ENCODE measurements at regions not wholly inside any gene's neighbourhood (a gene's known extent, or its start where the extent isn't known, plus 50 kb on each side); places are given as distances from the start of the nearest gene placed in this dataset.

DNA sequence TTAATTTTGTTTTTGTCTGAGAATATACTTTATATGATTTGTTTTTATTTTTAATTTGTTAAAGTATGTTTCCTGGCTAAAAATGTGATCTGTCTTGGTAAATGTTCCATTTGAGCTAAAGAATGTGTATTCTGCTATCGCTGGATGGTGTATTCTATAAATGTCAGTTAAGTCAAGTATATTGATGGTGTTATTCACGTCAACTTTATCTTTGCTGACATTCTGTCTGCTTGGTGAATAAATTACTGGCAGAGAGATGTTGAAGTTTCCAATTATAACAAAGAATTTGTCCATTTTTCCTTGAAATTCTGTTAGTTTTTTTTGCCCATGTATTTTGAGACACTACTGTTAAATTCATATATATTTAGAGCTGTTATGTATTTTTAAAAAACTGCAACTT is 1131.8 kb upstream of the GJE1 start:
- TF ChIP-seq, protein P1, sequence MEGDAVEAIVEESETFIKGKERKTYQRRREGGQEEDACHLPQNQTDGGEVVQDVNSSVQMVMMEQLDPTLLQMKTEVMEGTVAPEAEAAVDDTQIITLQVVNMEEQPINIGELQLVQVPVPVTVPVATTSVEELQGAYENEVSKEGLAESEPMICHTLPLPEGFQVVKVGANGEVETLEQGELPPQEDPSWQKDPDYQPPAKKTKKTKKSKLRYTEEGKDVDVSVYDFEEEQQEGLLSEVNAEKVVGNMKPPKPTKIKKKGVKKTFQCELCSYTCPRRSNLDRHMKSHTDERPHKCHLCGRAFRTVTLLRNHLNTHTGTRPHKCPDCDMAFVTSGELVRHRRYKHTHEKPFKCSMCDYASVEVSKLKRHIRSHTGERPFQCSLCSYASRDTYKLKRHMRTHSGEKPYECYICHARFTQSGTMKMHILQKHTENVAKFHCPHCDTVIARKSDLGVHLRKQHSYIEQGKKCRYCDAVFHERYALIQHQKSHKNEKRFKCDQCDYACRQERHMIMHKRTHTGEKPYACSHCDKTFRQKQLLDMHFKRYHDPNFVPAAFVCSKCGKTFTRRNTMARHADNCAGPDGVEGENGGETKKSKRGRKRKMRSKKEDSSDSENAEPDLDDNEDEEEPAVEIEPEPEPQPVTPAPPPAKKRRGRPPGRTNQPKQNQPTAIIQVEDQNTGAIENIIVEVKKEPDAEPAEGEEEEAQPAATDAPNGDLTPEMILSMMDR (IDR thresholded peaks at IDR 0.05; ENCODE audit: low read depth, low read length), result no peak
- TF ChIP-seq POLR2A (IDR thresholded peaks at IDR 0.05; ENCODE audit: extremely low read depth, insufficient read length) (no peak), MYC (IDR thresholded peaks at IDR 0.05; ENCODE audit: low read depth, low read length) (no peak)
- TF ChIP-seq, protein P2, sequence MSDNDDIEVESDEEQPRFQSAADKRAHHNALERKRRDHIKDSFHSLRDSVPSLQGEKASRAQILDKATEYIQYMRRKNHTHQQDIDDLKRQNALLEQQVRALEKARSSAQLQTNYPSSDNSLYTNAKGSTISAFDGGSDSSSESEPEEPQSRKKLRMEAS (IDR thresholded peaks at IDR 0.05; ENCODE audit: low read depth, low read length), result no peak
